Activated naive CD8-positive, alpha-beta T cell (primary cell): ENCODE measurements at regions not wholly inside any gene's neighbourhood (a gene's known extent, or its start where the extent isn't known, plus 50 kb on each side); places are given as distances from the start of the nearest gene placed in this dataset.

Experiments
- H3K27ac Mint-ChIP-seq: one replicate; pipeline ENCODE4 v1.8.0; 2021; ENCODE audit warnings: mixed read lengths
- H3K27me3 Mint-ChIP-seq: one replicate; pipeline ENCODE4 v1.8.0; 2021; ENCODE audit warnings: mixed read lengths
- H3K36me3 Mint-ChIP-seq: one replicate; pipeline ENCODE4 v1.8.0; 2021; ENCODE audit warnings: mixed read lengths
- H3K4me1 Mint-ChIP-seq: one replicate; pipeline ENCODE4 v1.8.0; 2021; ENCODE audit warnings: low read depth, mixed read lengths
- H3K4me3 Mint-ChIP-seq: one replicate; pipeline ENCODE4 v1.8.0; 2021; ENCODE audit warnings: mild to moderate bottlenecking, mixed read lengths
- H3K9me3 Mint-ChIP-seq: one replicate; pipeline ENCODE4 v1.8.0; 2021; ENCODE audit warnings: low read depth, mixed read lengths

DNA sequence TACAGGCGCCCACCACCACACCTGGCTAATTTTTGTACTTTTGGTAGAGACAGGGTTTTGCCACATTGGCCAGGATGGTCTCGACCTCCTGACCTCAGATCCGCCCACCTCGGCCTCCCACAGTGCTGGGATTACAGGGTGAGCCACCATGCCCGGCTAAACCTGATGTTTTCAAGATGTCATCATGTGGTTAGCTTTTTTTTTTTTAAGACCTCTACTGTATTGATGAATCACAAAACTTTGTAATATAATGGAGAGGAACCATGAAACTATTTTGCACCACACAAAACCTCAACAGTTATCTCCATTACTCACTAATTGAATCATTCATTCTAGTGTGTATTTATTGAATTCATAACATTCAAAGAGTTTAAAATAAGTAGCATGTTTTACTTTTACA, 94.7 kb upstream of the NEIL3 start:
- no peak overlapping the region for H3K27ac Mint-ChIP-seq
- no peaks in the 10 kb centered on the region for H3K4me1 Mint-ChIP-seq
- no peaks in the 10 kb centered on the region for H3K27me3 Mint-ChIP-seq
- no peaks in the 10 kb centered on the region for H3K36me3 Mint-ChIP-seq
- H3K9me3 Mint-ChIP-seq: no peaks in the 10 kb centered on the region
- H3K4me3 Mint-ChIP-seq: no peak overlapping the region

DNA sequence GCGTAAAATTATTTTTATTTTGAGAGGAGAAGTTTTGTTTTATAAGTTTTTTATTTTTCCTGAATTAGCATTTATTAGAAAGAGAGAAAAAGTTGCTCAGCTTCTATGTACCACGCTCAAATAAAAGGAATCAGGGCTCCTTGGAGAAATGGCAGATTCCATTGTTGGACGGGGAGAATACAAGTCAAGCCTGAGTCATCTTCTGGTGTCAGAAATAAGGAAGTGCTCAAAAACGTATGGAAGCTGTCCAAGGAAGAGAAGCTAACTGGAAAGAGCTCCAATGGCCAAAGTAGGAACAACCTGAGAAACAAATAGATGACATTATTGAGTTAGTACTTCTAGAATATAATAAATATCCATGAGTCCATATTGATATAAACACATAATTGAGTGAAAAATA, 89.3 kb upstream of the NEIL3 start:
- H3K4me1 Mint-ChIP-seq: no peaks in the 10 kb centered on the region
- no peak overlapping the region for H3K27ac Mint-ChIP-seq
- H3K4me3 Mint-ChIP-seq: no peak overlapping the region
- H3K9me3 Mint-ChIP-seq: no peaks in the 10 kb centered on the region
- H3K36me3 Mint-ChIP-seq: no peaks in the 10 kb centered on the region
- H3K27me3 Mint-ChIP-seq: no peaks in the 10 kb centered on the region

DNA sequence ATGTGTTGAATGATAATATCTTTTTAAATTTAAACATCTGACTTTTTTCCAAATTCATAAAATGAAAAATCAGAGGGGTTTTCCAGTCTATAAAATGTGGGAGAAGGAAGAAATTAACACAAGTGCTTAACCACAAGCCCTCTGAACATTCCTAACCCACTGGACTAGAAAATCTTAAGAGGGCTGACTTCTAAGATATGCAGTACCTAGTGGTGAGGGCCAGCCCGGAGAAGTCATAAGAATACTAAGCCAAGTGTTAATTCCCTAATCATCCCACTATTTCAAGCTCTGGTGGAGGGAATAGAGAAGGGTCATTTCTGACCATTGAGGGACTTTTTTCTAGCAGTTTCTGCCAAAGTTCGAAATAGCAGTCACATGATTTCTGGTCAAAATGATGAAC, 86.9 kb upstream of the NEIL3 start:
- no peaks in the 10 kb centered on the region for H3K4me1 Mint-ChIP-seq
- H3K27ac Mint-ChIP-seq: no peak overlapping the region
- H3K36me3 Mint-ChIP-seq: no peaks in the 10 kb centered on the region
- H3K9me3 Mint-ChIP-seq: no peaks in the 10 kb centered on the region
- H3K4me3 Mint-ChIP-seq: no peak overlapping the region
- no peaks in the 10 kb centered on the region for H3K27me3 Mint-ChIP-seq

GRCh38 chr4:177225605-177226004, 84.1 kb upstream of the NEIL3 start:
- H3K4me3 Mint-ChIP-seq: no peak overlapping the region

GRCh38 chr4:177227636-177228035, 82.0 kb upstream of the NEIL3 start:
- Mint-ChIP-seq H3K36me3 (no peaks in the 10 kb centered on the region), H3K4me3 (no peak overlapping the region), H3K27ac (no peak overlapping the region), H3K9me3 (no peaks in the 10 kb centered on the region), H3K27me3 (no peaks in the 10 kb centered on the region), H3K4me1 (peaks cover 10% of the 10 kb centered on the region)

More at GRCh38 chr4:177225605-177226004, 84.1 kb upstream of the NEIL3 start:
- Mint-ChIP-seq H3K27me3 (no peaks in the 10 kb centered on the region), H3K4me1 (peaks cover 10% of the 10 kb centered on the region), H3K27ac (no peak overlapping the region), H3K9me3 (no peaks in the 10 kb centered on the region), H3K36me3 (no peaks in the 10 kb centered on the region)

DNA sequence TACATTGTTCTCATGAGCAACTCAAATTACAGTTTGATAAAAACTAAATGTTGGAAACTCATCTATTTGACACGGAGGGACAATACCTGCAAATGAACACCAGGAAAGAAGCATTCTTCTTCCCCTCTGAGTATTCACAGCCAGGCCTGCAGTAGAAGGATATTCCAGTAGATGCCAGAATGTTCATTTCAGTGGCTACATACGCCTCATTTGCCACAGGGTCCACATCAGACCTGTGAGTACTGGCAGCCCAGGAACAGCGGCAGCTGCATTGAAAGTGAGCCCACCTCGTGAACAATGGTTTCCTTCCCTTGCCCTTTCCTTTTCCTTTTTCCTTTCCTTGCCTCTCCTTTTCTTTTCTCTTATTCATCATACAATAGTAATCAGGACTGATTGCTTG, 81.1 kb upstream of the NEIL3 start:
- Mint-ChIP-seq H3K4me3 (peak overlapping the region; percentile 60), H3K36me3 (no peaks in the 10 kb centered on the region), H3K9me3 (no peaks in the 10 kb centered on the region), H3K27ac (no peak overlapping the region), H3K27me3 (no peaks in the 10 kb centered on the region), H3K4me1 (peaks cover 10% of the 10 kb centered on the region)

DNA sequence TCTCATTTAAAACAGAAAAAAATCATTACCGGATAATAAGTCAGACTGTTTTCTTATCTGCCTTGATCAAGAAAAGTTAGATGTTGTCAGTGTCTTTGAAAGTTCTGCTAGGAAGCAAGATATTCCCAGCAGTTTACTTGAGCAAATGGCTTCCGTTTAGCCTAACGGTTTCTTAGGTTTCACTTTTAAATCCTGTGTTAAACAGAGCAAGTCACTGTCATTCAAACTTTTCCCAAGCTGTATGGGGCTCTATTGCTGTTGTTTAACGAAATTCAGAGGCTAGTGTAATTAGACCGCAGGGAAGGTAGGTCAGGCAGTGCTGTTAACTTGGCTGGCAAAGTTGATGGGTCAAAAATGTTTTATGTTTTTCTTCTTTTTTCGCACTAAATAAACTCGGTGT, 80.3 kb upstream of the NEIL3 start:
- H3K27me3 Mint-ChIP-seq: no peaks in the 10 kb centered on the region
- H3K36me3 Mint-ChIP-seq: no peaks in the 10 kb centered on the region
- H3K4me1 Mint-ChIP-seq: peaks cover 10% of the 10 kb centered on the region
- H3K9me3 Mint-ChIP-seq: no peaks in the 10 kb centered on the region
- H3K4me3 Mint-ChIP-seq: peak overlapping the region; percentile 60
- no peak overlapping the region for H3K27ac Mint-ChIP-seq

DNA sequence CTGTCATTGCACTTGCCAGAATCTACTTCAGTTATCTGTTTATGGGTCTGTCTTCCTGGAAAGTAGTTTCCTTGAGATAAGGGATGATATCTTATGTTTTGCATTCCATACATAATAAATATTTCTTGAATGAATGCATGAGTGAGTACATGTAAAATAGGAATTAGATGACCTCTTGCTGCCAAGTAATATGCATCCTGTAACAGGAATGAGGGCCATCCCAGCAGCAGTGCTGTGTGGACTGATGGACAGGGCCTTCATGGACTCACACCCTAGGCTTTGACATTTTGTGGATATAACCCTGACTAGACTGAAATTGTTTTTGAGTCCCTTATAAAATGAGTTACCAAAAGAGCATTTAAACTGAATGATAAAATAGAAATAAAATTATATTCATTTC, 77.2 kb upstream of the NEIL3 start:
- Mint-ChIP-seq H3K27ac (no peak overlapping the region), H3K27me3 (no peaks in the 10 kb centered on the region), H3K9me3 (no peaks in the 10 kb centered on the region), H3K36me3 (no peaks in the 10 kb centered on the region), H3K4me1 (peaks cover 10% of the 10 kb centered on the region), H3K4me3 (no peak overlapping the region)

GRCh38 chr4:177235026-177235425, 74.6 kb upstream of the NEIL3 start:
- H3K4me1 Mint-ChIP-seq: no peaks in the 10 kb centered on the region
- H3K4me3 Mint-ChIP-seq: no peak overlapping the region
- H3K9me3 Mint-ChIP-seq: no peaks in the 10 kb centered on the region
- no peaks in the 10 kb centered on the region for H3K36me3 Mint-ChIP-seq
- H3K27ac Mint-ChIP-seq: no peak overlapping the region
- H3K27me3 Mint-ChIP-seq: no peaks in the 10 kb centered on the region

DNA sequence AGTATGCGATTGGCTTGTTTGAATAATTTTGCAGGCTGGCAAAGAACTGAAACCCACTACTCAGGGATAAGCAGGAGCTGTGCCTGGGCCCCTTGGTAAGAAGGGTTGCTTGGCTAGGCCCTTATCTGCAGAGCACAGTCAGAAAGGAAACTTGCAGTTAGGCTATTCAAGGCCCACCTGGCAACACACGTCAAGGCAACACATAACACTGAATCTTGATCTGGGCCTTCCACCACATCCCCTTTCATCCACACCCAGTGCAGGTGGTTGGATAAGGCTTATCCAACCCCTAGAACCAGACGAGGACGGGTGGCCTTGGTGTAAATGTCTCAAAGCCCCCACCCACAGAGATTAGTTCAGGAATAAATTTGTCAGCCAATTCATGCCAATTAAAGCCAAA, 72.8 kb upstream of the NEIL3 start:
- Mint-ChIP-seq H3K36me3 (no peaks in the 10 kb centered on the region), H3K4me3 (no peak overlapping the region), H3K27me3 (peaks cover under 1% of the 10 kb centered on the region)

DNA sequence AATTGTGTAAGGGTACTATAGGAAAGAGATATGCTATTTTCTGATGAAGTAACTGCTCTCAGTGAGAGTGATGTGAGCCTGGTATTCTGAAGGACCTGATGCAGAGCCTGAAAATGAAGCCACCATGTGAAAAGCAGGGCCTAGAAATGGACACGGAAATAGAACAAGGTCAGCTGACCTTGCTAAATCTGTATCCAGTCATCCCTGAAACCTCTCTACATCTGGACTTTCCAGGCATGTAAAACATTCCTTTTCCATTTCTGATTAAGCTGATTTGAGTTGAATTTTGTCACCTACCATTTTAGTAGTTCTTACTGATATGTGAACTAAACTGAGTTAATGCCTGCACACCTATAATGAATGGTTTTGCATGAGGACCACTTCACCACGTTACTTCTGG, 72.4 kb upstream of the NEIL3 start:
- Mint-ChIP-seq H3K36me3 (no peaks in the 10 kb centered on the region), H3K4me1 (no peaks in the 10 kb centered on the region), H3K27ac (no peak overlapping the region), H3K4me3 (no peak overlapping the region), H3K27me3 (peaks cover 2% of the 10 kb centered on the region), H3K9me3 (no peaks in the 10 kb centered on the region)

More for the DNA sequence above, 72.8 kb upstream of the NEIL3 start:
- Mint-ChIP-seq H3K4me1 (no peaks in the 10 kb centered on the region), H3K9me3 (no peaks in the 10 kb centered on the region), H3K27ac (no peak overlapping the region)

DNA sequence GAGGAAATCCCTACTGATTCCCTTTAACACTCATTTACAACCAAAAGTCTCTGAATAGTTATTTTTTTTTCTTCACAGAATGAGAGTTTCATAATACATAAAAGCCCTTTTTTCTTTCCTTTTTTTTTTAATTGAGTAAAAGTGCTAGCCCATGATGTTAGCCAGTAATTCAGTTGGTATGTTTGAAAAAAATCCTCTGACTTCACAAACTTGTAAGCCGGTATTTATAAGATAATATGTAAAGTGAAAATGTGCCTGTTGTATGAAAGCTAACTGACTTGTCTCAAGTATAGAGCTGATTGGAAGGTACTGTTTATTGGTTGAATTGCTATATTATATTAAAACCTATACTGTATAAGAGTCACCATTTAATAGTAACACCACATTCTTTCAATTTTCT, 70.2 kb upstream of the NEIL3 start:
- Mint-ChIP-seq H3K9me3 (no peaks in the 10 kb centered on the region), H3K4me3 (no peak overlapping the region), H3K36me3 (no peaks in the 10 kb centered on the region), H3K27ac (no peak overlapping the region), H3K4me1 (no peaks in the 10 kb centered on the region), H3K27me3 (peaks cover 2% of the 10 kb centered on the region)

GRCh38 chr4:177239878-177240277, 69.8 kb upstream of the NEIL3 start:
- no peaks in the 10 kb centered on the region for H3K9me3 Mint-ChIP-seq
- no peaks in the 10 kb centered on the region for H3K4me1 Mint-ChIP-seq
- H3K4me3 Mint-ChIP-seq: no peak overlapping the region
- no peak overlapping the region for H3K27ac Mint-ChIP-seq
- peaks cover 2% of the 10 kb centered on the region for H3K27me3 Mint-ChIP-seq
- H3K36me3 Mint-ChIP-seq: no peaks in the 10 kb centered on the region

- Mint-ChIP-seq H3K36me3 (no peaks in the 10 kb centered on the region), H3K27me3 (peaks cover 2% of the 10 kb centered on the region), H3K27ac (no peak overlapping the region), H3K9me3 (no peaks in the 10 kb centered on the region), H3K4me3 (no peak overlapping the region), H3K4me1 (no peaks in the 10 kb centered on the region)
Observed at GRCh38 chr4:177242651-177243286, 66.9 kb upstream of the NEIL3 start.

- Mint-ChIP-seq H3K4me1 (peaks cover 9% of the 10 kb centered on the region), H3K27ac (no peak overlapping the region), H3K27me3 (peaks cover 9% of the 10 kb centered on the region), H3K36me3 (no peaks in the 10 kb centered on the region), H3K4me3 (no peak overlapping the region), H3K9me3 (no peaks in the 10 kb centered on the region)
Observed at GRCh38 chr4:177246641-177247584, 62.8 kb upstream of the NEIL3 start.
